ENCODE measurements at regions not wholly inside any gene's neighbourhood (a gene's known extent, or its start where the extent isn't known, plus 50 kb on each side); places are given as distances from the start of the nearest gene placed in this dataset.

GRCh38 chr9:111193095-111193494 is 136.9 kb downstream of the OR2K2 start (continued):
- TF ChIP-seq, protein P1, sequence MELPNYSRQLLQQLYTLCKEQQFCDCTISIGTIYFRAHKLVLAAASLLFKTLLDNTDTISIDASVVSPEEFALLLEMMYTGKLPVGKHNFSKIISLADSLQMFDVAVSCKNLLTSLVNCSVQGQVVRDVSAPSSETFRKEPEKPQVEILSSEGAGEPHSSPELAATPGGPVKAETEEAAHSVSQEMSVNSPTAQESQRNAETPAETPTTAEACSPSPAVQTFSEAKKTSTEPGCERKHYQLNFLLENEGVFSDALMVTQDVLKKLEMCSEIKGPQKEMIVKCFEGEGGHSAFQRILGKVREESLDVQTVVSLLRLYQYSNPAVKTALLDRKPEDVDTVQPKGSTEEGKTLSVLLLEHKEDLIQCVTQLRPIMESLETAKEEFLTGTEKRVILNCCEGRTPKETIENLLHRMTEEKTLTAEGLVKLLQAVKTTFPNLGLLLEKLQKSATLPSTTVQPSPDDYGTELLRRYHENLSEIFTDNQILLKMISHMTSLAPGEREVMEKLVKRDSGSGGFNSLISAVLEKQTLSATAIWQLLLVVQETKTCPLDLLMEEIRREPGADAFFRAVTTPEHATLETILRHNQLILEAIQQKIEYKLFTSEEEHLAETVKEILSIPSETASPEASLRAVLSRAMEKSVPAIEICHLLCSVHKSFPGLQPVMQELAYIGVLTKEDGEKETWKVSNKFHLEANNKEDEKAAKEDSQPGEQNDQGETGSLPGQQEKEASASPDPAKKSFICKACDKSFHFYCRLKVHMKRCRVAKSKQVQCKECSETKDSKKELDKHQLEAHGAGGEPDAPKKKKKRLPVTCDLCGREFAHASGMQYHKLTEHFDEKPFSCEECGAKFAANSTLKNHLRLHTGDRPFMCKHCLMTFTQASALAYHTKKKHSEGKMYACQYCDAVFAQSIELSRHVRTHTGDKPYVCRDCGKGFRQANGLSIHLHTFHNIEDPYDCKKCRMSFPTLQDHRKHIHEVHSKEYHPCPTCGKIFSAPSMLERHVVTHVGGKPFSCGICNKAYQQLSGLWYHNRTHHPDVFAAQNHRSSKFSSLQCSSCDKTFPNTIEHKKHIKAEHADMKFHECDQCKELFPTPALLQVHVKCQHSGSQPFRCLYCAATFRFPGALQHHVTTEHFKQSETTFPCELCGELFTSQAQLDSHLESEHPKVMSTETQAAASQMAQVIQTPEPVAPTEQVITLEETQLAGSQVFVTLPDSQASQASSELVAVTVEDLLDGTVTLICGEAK (IDR thresholded peaks at IDR 0.05; ENCODE audit: borderline replicate concordance) = no peak
- no peak for TF ChIP-seq ZNF24 (IDR thresholded peaks at IDR 0.05)
- TF ChIP-seq BHLHE40 (IDR thresholded peaks at IDR 0.05; ENCODE audit: borderline replicate concordance in 1 of 2, low read depth in 2 of 2, low read length in 1 of 2) = no peak

DNA sequence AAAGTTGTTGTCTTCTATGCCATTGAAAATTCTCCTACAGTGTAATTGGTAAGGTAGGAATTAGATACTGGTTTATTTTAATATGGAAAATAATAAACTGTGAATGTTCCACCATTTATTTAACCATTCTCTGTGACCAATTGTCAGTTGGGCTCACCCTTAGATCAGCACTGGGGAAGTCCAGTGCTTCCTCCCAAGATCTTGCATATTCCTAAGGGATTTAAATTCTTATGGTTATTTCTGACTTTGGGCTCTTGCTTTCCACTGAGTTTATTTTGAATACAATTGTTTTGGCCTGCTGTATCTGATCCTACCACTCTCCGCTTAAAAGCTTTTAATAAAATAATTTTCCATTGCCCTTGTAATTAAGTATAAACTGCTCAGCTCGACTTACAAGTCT is 137.4 kb downstream of the OR2K2 start:
- SMC1A ChIA-PET (ENCODE audit: uncharacterized antibody, unreplicated experiment) = interaction anchor here (0.7 to 1.1 kb wide), 2 partner anchors 23 to 45 kb away, joined by 3 read pairs; no protein-coding TSS in a partner anchor
- intact Hi-C loops (cut with micrococcal nuclease; ENCODE audit: unreplicated experiment) = no loop called here
- H3K4me3 ChIP-seq = no peak overlapping the region
- no peaks in the 10 kb centered on the region for H3K79me2 ChIP-seq (ENCODE audit: control insufficient read depth, insufficient read depth, low read length)
- no peaks in the 10 kb centered on the region for H4K20me1 ChIP-seq (ENCODE audit: control insufficient read depth, insufficient read depth)
- H3K27ac ChIP-seq (ENCODE audit: control insufficient read depth, insufficient read depth) = no peak overlapping the region
- H3K9me3 ChIP-seq (replicated peaks; ENCODE audit: control insufficient read depth, insufficient read depth, low read length) = no peaks in the 10 kb centered on the region
- no peak overlapping the region for H2AFZ ChIP-seq (ENCODE audit: control insufficient read depth, low read depth, low read length)
- H3K9ac ChIP-seq (ENCODE audit: control insufficient read depth, insufficient read depth, low read length) = no peak overlapping the region
- BruUV-seq (replicated peaks) = no TSS peak
- in situ Hi-C loops (cut with MboI) = no loop called here
- H3K27me3 ChIP-seq (replicated peaks in 1 of 2; ENCODE audit: control insufficient read depth in 2 of 2, insufficient read depth in 2 of 2, low read length in 1 of 2) = no peaks in the 10 kb centered on the region
- RAD21 ChIA-PET (ENCODE audit: unreplicated experiment) = no interaction called here
- H3K4me2 ChIP-seq (ENCODE audit: control insufficient read depth, insufficient read depth) = no peak overlapping the region
- ATAC-seq (no peak), DNase-seq (ENCODE audit: low read depth, low spot score) (no peak), FAIRE-seq (no peak)
- H3K36me3 ChIP-seq (ENCODE audit: control insufficient read depth in 2 of 2, insufficient read depth in 2 of 2, low read length in 1 of 2) = no peaks in the 10 kb centered on the region
- POLR2A ChIA-PET = no interaction called here
- no peaks in the 10 kb centered on the region for H3K4me1 ChIP-seq (ENCODE audit: control insufficient read depth, insufficient read depth, low read length)
- CTCF ChIA-PET = interaction anchor here (1.0 kb wide), 1 partner anchor 156 kb away, joined by 3 read pairs; no protein-coding TSS in a partner anchor
- WGBS (ENCODE audit: insufficient coverage, insufficient replicate concordance, low lambda C conversion rate, missing lambda C conversion rate) = 13% methylated on average over 2 of the region's 2 CpGs
- TF ChIP-seq JUNB (IDR thresholded peaks at IDR 0.05) (no peak), CHD1 (IDR thresholded peaks at IDR 0.05; ENCODE audit: low read depth, low read length) (no peak), ZBTB33 (IDR thresholded peaks at IDR 0.05) (no peak), HDGF (IDR thresholded peaks at IDR 0.05) (no peak), KAT2A (conservative IDR thresholded peaks at IDR 0.05; ENCODE audit: control insufficient read depth, low read depth, low read length) (no peak), IRF4 (IDR thresholded peaks at IDR 0.05; ENCODE audit: low read depth, low read length) (no peak), MEF2A (IDR thresholded peaks at IDR 0.05; ENCODE audit: insufficient read depth, low read depth, low read length) (no peak), MXI1 (IDR thresholded peaks at IDR 0.05; ENCODE audit: low read depth, low read length) (no peak), NFYA (IDR thresholded peaks at IDR 0.05; ENCODE audit: borderline replicate concordance, low read depth, low read length) (no peak), ZNF217 (IDR thresholded peaks at IDR 0.05) (no peak), TCF7 (IDR thresholded peaks at IDR 0.05; ENCODE audit: borderline replicate concordance) (no peak)
- TF ChIP-seq, protein P2, sequence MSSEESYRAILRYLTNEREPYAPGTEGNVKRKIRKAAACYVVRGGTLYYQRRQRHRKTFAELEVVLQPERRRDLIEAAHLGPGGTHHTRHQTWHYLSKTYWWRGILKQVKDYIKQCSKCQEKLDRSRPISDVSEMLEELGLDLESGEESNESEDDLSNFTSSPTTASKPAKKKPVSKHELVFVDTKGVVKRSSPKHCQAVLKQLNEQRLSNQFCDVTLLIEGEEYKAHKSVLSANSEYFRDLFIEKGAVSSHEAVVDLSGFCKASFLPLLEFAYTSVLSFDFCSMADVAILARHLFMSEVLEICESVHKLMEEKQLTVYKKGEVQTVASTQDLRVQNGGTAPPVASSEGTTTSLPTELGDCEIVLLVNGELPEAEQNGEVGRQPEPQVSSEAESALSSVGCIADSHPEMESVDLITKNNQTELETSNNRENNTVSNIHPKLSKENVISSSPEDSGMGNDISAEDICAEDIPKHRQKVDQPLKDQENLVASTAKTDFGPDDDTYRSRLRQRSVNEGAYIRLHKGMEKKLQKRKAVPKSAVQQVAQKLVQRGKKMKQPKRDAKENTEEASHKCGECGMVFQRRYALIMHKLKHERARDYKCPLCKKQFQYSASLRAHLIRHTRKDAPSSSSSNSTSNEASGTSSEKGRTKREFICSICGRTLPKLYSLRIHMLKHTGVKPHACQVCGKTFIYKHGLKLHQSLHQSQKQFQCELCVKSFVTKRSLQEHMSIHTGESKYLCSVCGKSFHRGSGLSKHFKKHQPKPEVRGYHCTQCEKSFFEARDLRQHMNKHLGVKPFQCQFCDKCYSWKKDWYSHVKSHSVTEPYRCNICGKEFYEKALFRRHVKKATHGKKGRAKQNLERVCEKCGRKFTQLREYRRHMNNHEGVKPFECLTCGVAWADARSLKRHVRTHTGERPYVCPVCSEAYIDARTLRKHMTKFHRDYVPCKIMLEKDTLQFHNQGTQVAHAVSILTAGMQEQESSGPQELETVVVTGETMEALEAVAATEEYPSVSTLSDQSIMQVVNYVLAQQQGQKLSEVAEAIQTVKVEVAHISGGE (CRISPR knock-in tag; IDR thresholded peaks at IDR 0.05) = no peak

Data from GM12878 (cell line).